T-helper 17 cell (primary cell): ENCODE measurements at regions not wholly inside any gene's neighbourhood (a gene's known extent, or its start where the extent isn't known, plus 50 kb on each side); places are given as distances from the start of the nearest gene placed in this dataset.
"Not testable (repeated sequence)": the region's sequence is repeated elsewhere in the genome, so short reads cannot be mapped to it uniquely, and the experiment has no call there.

ENCODE experiments used
- ATAC-seq: fragments of 150-1000 bp; cut with Tn5 transposase; 2 replicates; pipeline ENCODE4 v1.10.0; 2021; ENCODE audit warnings: mild to moderate bottlenecking, moderate library complexity
- DNase-seq, 3 donors: peaks; one replicate each; pipeline versions ENCODE4 v3.0.0 to v3.0.0-alpha.2; 2020 to 2021
- H3K9me3 ChIP-seq: one replicate; pipeline ENCODE4 v1.7.0; 2013; ENCODE audit warnings: low read length, mild to moderate bottlenecking; ENCODE audit not compliant: control insufficient read depth, poor library complexity, severe bottlenecking
- H3K27ac Mint-ChIP-seq: one replicate; pipeline ENCODE4 v1.8.0; 2022; ENCODE audit warnings: mild to moderate bottlenecking, moderate library complexity, mixed read lengths
- H3K27me3 Mint-ChIP-seq: one replicate; pipeline ENCODE4 v1.8.0; 2022; ENCODE audit warnings: mixed read lengths
- H3K36me3 Mint-ChIP-seq: one replicate; pipeline ENCODE4 v1.8.0; 2022; ENCODE audit warnings: low read depth, mixed read lengths
- H3K4me1 Mint-ChIP-seq: one replicate; pipeline ENCODE4 v1.8.0; 2022; ENCODE audit warnings: mild to moderate bottlenecking, mixed read lengths
- H3K4me3 Mint-ChIP-seq: one replicate; pipeline ENCODE4 v1.8.0; 2022; ENCODE audit warnings: mild to moderate bottlenecking, moderate library complexity, mixed read lengths

- peaks cover 34% of the 10 kb centered on the region for H3K27me3 Mint-ChIP-seq
- H3K9me3 ChIP-seq = no peaks in the 10 kb centered on the region
- H3K27ac Mint-ChIP-seq = no peak overlapping the region
- no peak for ATAC-seq
- H3K4me3 Mint-ChIP-seq = no peak overlapping the region
- peaks cover under 1% of the 10 kb centered on the region for H3K36me3 Mint-ChIP-seq
- H3K4me1 Mint-ChIP-seq = no peaks in the 10 kb centered on the region
- DNase-seq = no peak
These were observed 139.9 kb downstream of the GPCPD1 start for GRCh38 chr20:5470943-5471342.

DNA sequence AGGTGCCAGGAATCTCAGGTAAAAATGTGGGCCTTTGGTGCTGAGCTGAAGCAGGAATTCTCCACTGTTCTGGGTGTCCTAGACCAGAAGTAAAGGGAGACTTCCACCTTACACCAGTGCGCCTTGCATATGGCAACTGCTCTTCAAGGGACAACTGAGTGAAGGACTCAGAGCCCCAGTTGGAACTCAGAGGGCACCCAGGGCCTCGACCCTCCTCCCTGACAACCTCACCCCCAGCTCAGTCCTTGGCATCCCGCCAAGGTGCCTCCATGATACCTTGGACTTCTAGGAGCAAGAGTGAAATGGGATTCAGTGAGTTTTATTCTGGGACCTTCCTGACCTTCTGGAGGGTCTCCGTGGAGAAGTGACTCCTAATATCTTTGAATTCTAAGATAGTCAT lies 140.3 kb downstream of the GPCPD1 start:
- Mint-ChIP-seq H3K36me3 (peaks cover 3% of the 10 kb centered on the region), H3K27me3 (peaks cover 38% of the 10 kb centered on the region), H3K4me1 (no peaks in the 10 kb centered on the region), H3K4me3 (no peak overlapping the region), H3K27ac (no peak overlapping the region)
- DNase-seq (no peak), ATAC-seq (no peak)
- no peaks in the 10 kb centered on the region for H3K9me3 ChIP-seq

DNA sequence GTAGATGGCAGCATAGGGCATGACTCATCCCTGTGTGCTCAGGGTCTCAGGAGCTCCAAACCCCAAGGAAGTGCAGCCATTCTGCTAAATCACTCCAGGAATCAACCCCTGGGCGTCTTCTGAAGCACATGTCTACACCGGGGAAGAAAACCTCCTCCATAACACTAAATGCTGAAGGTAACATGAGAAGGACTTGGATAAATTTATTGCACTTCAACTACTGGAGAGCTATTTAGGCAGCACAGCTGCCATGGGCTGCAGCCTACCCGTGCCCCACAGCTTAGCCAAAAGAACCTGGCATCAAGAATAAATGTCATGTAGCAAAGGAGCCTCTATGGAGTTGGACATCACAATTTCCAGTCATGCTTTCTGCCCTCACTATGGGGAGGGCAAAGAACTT lies 141.7 kb downstream of the GPCPD1 start:
- H3K27me3 Mint-ChIP-seq = peaks cover 42% of the 10 kb centered on the region
- no peaks in the 10 kb centered on the region for H3K9me3 ChIP-seq
- H3K36me3 Mint-ChIP-seq = peaks cover 3% of the 10 kb centered on the region
- no peaks in the 10 kb centered on the region for H3K4me1 Mint-ChIP-seq
- DNase-seq (no peak), ATAC-seq (no peak)
- no peak overlapping the region for H3K27ac Mint-ChIP-seq
- no peak overlapping the region for H3K4me3 Mint-ChIP-seq

GRCh38 chr20:5467086-5467485 lies 143.7 kb downstream of the GPCPD1 start:
- no peak overlapping the region for H3K4me3 Mint-ChIP-seq
- H3K9me3 ChIP-seq = no peaks in the 10 kb centered on the region
- ATAC-seq (no peak), DNase-seq (no peak)
- peaks cover 48% of the 10 kb centered on the region for H3K27me3 Mint-ChIP-seq
- no peak overlapping the region for H3K27ac Mint-ChIP-seq
- H3K4me1 Mint-ChIP-seq = no peaks in the 10 kb centered on the region
- H3K36me3 Mint-ChIP-seq = peaks cover 3% of the 10 kb centered on the region

DNA sequence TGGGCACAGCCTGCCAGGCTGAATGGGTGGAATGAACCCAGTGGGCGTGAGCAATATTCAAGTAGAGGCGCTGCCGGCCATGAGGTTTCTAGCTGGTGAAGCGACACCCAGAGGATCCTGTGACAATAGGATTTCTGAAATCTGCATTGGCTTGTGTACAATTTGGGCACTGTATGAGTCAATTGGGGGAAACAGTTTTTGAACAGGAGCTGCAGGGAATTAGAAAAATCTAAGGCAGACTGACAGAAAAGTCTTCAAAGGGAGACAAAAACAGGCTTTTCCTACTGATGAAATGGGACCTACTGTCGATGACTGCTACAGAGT lies 145.2 kb downstream of the GPCPD1 start:
- peaks cover 46% of the 10 kb centered on the region for H3K27me3 Mint-ChIP-seq
- H3K4me1 Mint-ChIP-seq = no peaks in the 10 kb centered on the region
- H3K36me3 Mint-ChIP-seq = peaks cover 3% of the 10 kb centered on the region
- DNase-seq (no peak), ATAC-seq (no peak)
- no peak overlapping the region for H3K27ac Mint-ChIP-seq
- H3K4me3 Mint-ChIP-seq = no peak overlapping the region
- no peaks in the 10 kb centered on the region for H3K9me3 ChIP-seq

DNA sequence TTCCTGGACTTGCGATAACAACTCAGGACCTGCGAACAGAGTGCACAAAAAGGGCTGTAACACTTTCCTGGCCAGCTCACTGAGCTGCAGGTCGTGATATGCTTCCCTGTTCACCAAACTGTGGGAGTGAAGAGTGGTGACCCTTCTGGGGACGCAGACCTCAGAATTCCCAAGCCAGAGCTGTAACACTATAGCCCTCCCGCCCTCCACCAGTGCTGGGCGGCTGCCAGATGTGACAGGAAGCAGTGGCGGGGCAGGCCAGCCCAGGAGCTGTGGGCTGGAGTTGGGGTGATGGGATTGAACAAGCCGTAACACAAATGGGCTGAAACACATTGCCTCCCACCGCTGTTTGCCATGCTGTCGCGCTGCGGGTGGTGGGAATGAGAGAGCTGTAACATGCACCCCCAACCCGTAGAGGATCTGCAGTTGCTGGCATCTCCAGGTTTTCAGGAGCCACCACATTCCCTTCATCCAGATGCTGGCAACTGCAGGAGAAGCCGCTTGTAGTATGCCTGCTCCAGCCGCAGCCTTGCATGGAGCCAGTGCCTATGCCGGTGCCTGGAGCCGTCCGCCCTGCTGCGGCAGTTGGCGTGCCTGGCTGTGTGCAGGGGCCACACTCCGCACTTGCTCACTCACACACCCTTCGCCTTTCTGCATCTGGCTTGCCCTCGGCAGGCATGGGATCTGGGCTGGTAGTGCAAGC lies 145.8 kb downstream of the GPCPD1 start:
- no peak for ATAC-seq
- Mint-ChIP-seq H3K4me1 (no peaks in the 10 kb centered on the region), H3K27ac (no peak overlapping the region), H3K36me3 (peaks cover 3% of the 10 kb centered on the region), H3K27me3 (peaks cover 44% of the 10 kb centered on the region), H3K4me3 (no peak overlapping the region)
- no peaks in the 10 kb centered on the region for H3K9me3 ChIP-seq
- DNase-seq = no peak

- Mint-ChIP-seq H3K27ac (no peak overlapping the region), H3K4me1 (no peaks in the 10 kb centered on the region), H3K27me3 (peaks cover 35% of the 10 kb centered on the region), H3K36me3 (peaks cover 3% of the 10 kb centered on the region), H3K4me3 (no peak overlapping the region)
- DNase-seq (no peak), ATAC-seq (no peak)
- no peaks in the 10 kb centered on the region for H3K9me3 ChIP-seq
These were observed 146.4 kb upstream of the PROKR2 start for GRCh38 chr20:5463007-5463686.

DNA sequence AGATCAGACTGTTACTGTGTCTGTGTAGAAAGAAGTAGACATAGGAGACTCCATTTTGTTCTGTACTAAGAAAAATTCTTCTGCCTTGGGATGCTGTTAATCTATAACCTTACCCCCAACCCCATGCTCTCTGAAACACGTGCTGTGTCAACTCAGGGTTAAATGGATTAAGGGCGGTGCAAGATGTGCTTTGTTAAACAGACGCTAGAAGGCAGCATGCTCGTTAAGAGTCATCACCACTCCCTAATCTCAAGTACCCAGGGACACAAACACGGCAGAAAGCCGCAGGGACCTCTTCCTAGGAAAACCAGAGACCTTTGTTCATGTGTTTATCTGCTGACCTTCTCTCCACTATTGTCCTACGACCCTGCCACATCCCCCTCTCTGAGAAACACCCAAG lies 137.0 kb upstream of the PROKR2 start:
- ATAC-seq, H3K9me3 ChIP-seq, H3K4me1 Mint-ChIP-seq, H3K27ac Mint-ChIP-seq, DNase-seq, H3K4me3 Mint-ChIP-seq, H3K36me3 Mint-ChIP-seq: not testable (repeated sequence)
- peaks cover 11% of the 10 kb centered on the region for H3K27me3 Mint-ChIP-seq

GRCh38 chr20:5453316-5453715 lies 136.6 kb upstream of the PROKR2 start:
- H3K4me1 Mint-ChIP-seq, DNase-seq, H3K4me3 Mint-ChIP-seq, H3K36me3 Mint-ChIP-seq, H3K27ac Mint-ChIP-seq, H3K9me3 ChIP-seq, ATAC-seq: not testable (repeated sequence)
- H3K27me3 Mint-ChIP-seq = peaks cover 15% of the 10 kb centered on the region

DNA sequence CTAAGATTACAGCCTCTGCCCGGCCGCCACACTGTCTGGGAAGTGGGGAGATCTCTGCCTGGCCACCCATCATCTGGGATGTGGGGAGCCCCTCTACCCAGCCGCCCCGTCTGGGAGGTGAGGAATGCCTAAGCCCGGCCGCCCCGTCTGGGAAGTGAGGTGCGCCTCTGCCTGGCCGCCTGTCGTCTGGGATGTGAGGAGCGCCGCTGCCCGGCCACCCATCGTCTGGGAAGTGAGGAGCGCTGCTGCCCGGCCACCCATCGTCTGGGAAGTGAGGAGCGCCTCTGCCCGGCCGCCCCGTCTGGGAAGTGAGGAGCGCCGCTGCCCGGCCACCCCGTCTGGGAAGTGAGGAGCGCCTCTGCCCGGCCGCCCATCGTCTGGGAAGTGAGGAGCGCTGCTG lies 135.9 kb upstream of the PROKR2 start:
- not testable (repeated sequence) for H3K27ac Mint-ChIP-seq, H3K4me1 Mint-ChIP-seq, H3K4me3 Mint-ChIP-seq, DNase-seq, H3K9me3 ChIP-seq, H3K36me3 Mint-ChIP-seq, ATAC-seq
- H3K27me3 Mint-ChIP-seq = peaks cover 20% of the 10 kb centered on the region

GRCh38 chr20:5452286-5452685 lies 135.5 kb upstream of the PROKR2 start:
- peaks cover 23% of the 10 kb centered on the region for H3K27me3 Mint-ChIP-seq
- H3K9me3 ChIP-seq = not testable (repeated sequence)

DNA sequence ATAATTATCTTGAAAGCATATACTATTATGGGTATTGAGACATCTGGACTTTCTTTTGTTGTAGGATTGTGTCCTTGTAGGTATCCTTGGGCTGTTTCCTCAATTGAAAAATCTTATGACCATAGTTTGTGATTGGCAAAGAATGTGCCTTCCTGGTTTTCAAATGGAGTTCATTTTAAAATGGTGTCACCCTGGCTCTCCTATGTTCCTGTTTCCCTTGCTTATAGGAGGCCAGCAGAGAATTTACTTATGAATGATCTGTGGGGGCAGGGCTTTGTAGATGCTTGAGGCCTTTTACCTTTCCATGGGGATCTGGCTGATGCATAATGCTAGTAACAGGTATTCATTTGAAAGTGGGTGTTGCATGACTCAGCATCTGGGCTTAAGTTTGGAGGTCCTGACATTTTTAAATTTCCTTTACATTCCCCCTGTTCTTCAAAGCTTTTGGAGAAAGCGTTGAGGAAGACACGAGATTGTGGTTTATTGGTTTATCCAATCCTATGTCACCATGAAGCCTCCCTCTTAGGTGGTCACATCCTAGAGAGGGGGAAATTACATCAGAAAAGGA lies 135.0 kb upstream of the PROKR2 start:
- Mint-ChIP-seq H3K4me1 (no peaks in the 10 kb centered on the region), H3K27ac (no peak overlapping the region), H3K27me3 (peaks cover 28% of the 10 kb centered on the region), H3K36me3 (no peaks in the 10 kb centered on the region), H3K4me3 (no peak overlapping the region)
- DNase-seq (no peak), ATAC-seq (no peak)
- no peaks in the 10 kb centered on the region for H3K9me3 ChIP-seq

More at GRCh38 chr20:5452286-5452685, 135.5 kb upstream of the PROKR2 start:
- H3K36me3 Mint-ChIP-seq, DNase-seq, H3K4me3 Mint-ChIP-seq, H3K27ac Mint-ChIP-seq, ATAC-seq, H3K4me1 Mint-ChIP-seq: not testable (repeated sequence)

DNA sequence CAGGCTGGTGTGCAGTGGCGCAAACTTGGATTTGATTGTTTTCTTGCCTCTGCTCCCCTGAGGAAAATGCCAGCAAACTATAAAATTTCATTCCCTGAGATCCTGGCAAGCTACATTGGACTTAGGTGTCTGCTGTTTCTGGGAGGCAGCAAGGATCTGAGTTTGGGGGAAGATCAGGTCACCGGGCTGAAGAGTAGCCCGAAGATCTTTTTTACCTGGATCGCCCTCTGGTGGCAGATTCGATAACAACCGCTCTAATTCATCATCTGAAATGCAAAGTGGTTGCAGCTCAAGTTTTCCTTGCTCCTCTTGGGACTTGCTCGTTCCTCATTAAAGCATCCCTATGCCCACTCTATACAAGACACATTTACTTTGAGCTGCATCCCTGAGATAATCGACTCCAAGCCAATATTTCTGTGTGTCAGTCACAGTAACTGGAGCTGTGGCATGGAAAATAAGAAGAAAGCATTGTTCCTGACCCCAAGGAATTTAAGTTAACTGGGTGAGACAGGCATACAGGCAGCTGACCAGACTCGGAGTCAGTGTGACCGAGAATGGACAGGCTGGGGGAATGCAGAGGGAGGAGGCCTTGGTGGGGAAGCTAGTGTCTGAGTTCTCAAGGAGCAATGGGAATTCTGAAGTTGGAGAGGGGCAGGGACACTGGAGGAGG lies 131.8 kb upstream of the PROKR2 start:
- no peaks in the 10 kb centered on the region for H3K36me3 Mint-ChIP-seq
- no peak overlapping the region for H3K4me3 Mint-ChIP-seq
- H3K4me1 Mint-ChIP-seq = no peaks in the 10 kb centered on the region
- H3K27me3 Mint-ChIP-seq = peaks cover 59% of the 10 kb centered on the region
- no peak overlapping the region for H3K27ac Mint-ChIP-seq
- DNase-seq (peak in 1 of 3 donors; percentile 12), ATAC-seq (no peak)
- H3K9me3 ChIP-seq = no peaks in the 10 kb centered on the region
